Suprapubic skin (tissue), 4 donors: ENCODE measurements at regions not wholly inside any gene's neighbourhood (a gene's known extent, or its start where the extent isn't known, plus 50 kb on each side); places are given as distances from the start of the nearest gene placed in this dataset.

Experiments used
- CTCF ChIP-seq, 2 donors: fragments of 200-600 bp in 1 of 2; fragments of 450-650 bp in 1 of 2; sonication (generic) in 1 of 2; IDR thresholded peaks; one replicate each; pipeline ENCODE4 v1.5.1; 2016 to 2019; ENCODE audit warnings: antibody characterized with exemption in 2 of 2, mild to moderate bottlenecking in 1 of 2, moderate library complexity in 1 of 2
- POLR2A ChIP-seq, 2 donors: fragments of 450-650 bp; IDR thresholded peaks; one replicate each; pipeline ENCODE4 v1.6.1; 2017; ENCODE audit warnings: antibody characterized with exemption in 2 of 2, mild to moderate bottlenecking in 2 of 2, moderate library complexity in 2 of 2
- POLR2AphosphoS5 ChIP-seq, 3 donors: sonication (generic); formaldehyde crosslinking; IDR thresholded peaks; one replicate each; pipeline ENCODE4 v1.6.1; 2017; ENCODE audit warnings: antibody characterized with exemption in 3 of 3

GRCh38 chr7:153097511-153098201, 338.1 kb downstream of the ACTR3B start:
- TF ChIP-seq CTCF (IDR thresholded peaks at IDR 0.05) (no peak), POLR2A (IDR thresholded peaks at IDR 0.05) (no peak), POLR2AphosphoS5 (IDR thresholded peaks at IDR 0.05) (no peak)
